HL-60 (cell line): ENCODE measurements at regions not wholly inside any gene's neighbourhood (a gene's known extent, or its start where the extent isn't known, plus 50 kb on each side); places are given as distances from the start of the nearest gene placed in this dataset.
A peak's percentile ranks its signal among the peaks of the same experiment; 100 is the strongest.

Experiments used
- GABPA ChIP-seq: IDR thresholded peaks from 2 replicates; pipeline ENCODE4 v1.6.1; 2012; ENCODE audit warnings: low read depth
- POLR2AphosphoS5 ChIP-seq: IDR thresholded peaks from 2 replicates; pipeline ENCODE4 v1.6.1; 2012; ENCODE audit warnings: low read depth
- SPI1 ChIP-seq: IDR thresholded peaks from 2 replicates; pipeline ENCODE4 v1.6.1; 2012; ENCODE audit warnings: low read depth, mild to moderate bottlenecking, borderline replicate concordance
- TF ChIP-seq, protein P1 (sequence below): IDR thresholded peaks from one replicate; pipeline ENCODE4 v1.5.1; 2011; ENCODE audit warnings: low read length, control low read depth, inconsistent platforms; ENCODE audit not compliant: insufficient read depth

DNA sequence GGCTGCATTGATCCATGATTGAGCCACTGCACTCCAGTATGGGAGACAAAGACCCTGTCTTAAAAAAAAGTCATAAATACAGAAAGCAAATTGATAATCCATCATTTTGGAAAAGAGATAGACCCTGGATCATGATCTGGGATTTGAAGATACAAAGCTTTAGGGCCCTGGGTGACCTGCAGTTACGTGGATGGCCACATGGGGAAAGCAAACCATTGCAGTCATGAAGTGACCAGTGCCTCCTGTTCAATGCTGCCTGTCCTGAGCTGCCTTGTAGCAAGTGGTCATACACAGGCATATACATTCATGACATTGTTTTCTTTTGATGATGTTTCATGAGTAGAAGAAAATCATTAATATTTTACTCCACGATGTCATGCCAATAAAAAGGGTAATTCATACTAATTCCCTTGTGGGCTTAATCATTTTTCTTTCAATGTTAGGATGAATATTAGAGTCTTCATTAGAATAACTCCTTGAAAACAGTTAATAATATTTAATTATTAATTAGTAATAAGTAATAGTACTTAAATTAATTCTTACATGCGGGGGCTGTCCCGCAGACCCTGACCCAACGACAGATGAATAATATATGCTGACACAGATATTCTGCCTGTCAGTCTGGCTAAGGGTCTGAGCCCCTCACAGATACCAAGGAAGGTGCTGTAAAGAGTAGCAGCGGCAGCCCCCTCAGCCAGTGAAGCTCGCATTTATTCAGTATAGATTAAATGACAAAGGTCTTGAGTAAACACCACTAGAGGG, 109.0 kb upstream of the UNC13C start:
- no peak for TF ChIP-seq SPI1
- TF ChIP-seq POLR2AphosphoS5: no peak
- TF ChIP-seq, protein P1, sequence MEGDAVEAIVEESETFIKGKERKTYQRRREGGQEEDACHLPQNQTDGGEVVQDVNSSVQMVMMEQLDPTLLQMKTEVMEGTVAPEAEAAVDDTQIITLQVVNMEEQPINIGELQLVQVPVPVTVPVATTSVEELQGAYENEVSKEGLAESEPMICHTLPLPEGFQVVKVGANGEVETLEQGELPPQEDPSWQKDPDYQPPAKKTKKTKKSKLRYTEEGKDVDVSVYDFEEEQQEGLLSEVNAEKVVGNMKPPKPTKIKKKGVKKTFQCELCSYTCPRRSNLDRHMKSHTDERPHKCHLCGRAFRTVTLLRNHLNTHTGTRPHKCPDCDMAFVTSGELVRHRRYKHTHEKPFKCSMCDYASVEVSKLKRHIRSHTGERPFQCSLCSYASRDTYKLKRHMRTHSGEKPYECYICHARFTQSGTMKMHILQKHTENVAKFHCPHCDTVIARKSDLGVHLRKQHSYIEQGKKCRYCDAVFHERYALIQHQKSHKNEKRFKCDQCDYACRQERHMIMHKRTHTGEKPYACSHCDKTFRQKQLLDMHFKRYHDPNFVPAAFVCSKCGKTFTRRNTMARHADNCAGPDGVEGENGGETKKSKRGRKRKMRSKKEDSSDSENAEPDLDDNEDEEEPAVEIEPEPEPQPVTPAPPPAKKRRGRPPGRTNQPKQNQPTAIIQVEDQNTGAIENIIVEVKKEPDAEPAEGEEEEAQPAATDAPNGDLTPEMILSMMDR: peak; percentile 15
- no peak for TF ChIP-seq GABPA
